Embryonic facial prominence (tissue), 1 donor: ENCODE measurements at regions not wholly inside any gene's neighbourhood (a gene's known extent, or its start where the extent isn't known, plus 50 kb on each side); places are given as distances from the start of the nearest gene placed in this dataset.

Experiments used
- DNase-seq: peaks from one replicate; pipeline ENCODE4 v3.0.0-alpha.2; 2016; ENCODE audit errors: extremely low spot score

- no peak for DNase-seq
Observed at GRCh38 chr3:16113704-16114103, 60.8 kb upstream of the GALNT15 start.

DNA sequence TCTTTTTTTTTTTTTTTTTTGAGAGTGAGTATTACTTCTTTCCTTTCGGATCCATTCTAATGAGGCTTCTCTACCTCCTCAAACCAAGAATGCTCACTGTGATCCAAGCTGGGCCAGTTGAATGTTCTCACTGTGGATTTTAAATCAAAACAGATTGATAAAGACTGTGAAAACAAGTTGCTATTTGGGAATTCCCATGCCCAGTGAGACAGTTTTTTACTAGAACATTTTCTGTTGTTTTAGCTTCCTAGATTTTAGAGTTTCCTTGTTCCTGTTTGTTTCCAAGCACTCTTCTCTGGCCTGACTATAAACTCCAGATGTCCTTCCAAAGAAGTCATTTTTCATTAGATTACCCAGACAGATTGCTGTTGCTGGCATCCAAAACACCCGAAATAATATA is 60.1 kb upstream of the GALNT15 start:
- no peak for DNase-seq

- DNase-seq, result no peak
Observed at GRCh38 chr3:16114930-16115329, 59.5 kb upstream of the GALNT15 start.

DNA sequence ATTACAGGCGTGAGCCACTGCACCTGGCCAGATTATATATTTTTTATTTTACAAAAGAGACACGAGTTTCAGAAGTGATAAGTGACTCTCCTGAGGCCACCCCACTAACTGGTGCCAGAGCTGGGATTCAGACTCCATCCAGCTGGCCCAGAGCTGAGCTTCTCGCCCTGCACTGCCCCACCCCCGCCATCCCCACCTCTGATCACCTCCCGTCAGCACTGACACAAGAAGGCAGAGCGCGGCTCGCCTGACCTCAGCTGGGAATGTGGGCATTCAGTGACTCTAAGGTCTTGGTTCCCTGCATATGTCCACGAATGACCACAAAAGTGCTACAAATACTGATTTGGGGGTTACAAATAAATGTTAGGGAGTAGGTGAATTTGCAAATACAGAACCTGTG is 56.1 kb upstream of the GALNT15 start:
- no peak for DNase-seq

- DNase-seq, result no peak
Observed at GRCh38 chr3:16119887-16120286, 54.6 kb upstream of the GALNT15 start.

DNA sequence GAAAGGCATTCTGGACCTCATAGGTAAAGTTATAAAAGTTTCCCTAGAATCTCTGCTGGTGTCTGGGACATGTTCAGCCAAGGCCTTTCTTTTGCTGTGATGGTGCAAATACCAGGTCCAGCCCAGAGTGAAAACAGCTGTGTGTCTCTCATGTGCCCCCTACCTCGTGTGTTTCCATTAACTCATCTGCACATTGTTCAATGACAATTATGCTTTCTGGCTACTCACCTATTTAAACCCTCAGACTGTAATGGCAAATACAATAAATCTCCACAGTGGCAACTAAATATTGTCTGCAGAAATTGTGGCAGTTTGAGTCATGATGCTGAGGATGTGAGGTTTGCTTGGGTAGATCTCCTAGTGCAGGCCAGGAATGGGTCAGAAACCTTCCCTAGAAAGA is 53.1 kb upstream of the GALNT15 start:
- DNase-seq, result no peak

- DNase-seq, result no peak
Observed at GRCh38 chr3:16122155-16122554, 52.3 kb upstream of the GALNT15 start.

- DNase-seq, result no peak
Observed at GRCh38 chr3:16122661-16123060, 51.8 kb upstream of the GALNT15 start.

GRCh38 chr3:16124636-16125035 is 49.8 kb upstream of the GALNT15 start:
- DNase-seq, result no peak
